Stromal cell of bone marrow (primary cell): ENCODE measurements at regions not wholly inside any gene's neighbourhood (a gene's known extent, or its start where the extent isn't known, plus 50 kb on each side); places are given as distances from the start of the nearest gene placed in this dataset.
A peak's percentile ranks its signal among the peaks of the same experiment; 100 is the strongest.

Experiments
- DNase-seq: peaks from one replicate; pipeline ENCODE4 v3.0.0-alpha.2; 2012; ENCODE audit warnings: low read depth

DNA sequence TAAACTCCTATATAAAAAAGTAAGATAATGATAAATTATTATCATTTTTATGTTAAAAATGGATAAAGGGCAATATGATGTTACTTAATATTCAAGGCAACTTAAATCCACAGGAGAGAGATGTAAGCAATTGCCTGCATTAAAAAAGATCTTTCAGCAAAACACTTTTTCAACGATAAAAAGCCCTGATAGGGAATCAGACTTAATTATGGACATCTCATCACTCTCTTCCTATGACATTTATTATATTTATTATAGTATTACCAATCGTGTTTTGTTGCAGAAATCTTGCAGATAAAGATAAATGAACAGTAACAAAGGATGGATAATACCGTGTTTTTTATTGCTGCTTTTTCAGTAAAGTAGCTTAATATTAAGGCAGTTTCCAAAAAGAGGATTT, 178.5 kb downstream of the SH2D1A start:
- DNase-seq, result no peak

GRCh38 chrX:124529786-124530185, 183.4 kb downstream of the SH2D1A start:
- DNase-seq, result no peak

GRCh38 chrX:124530803-124531202, 184.4 kb downstream of the SH2D1A start:
- DNase-seq, result no peak

DNA sequence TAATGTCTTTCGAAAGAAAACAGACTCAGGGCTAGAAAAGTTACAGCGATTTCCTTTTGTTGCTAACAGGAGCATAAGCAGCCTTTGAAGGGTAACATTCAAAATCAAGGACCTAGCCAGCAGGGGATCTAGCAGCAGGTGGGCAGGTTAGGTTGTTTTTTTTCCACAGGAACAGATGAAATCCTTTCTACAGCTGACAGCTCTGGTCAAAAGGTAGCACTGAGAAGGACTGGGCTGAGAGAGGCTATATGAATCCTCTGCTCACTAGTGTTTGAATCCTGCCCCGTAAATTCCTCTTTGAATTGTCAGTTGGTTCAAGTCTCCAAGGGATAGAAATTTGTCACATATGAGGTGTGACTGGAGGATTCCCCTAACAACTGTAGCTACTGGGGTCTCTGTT, 188.2 kb downstream of the SH2D1A start:
- DNase-seq, result no peak

- no peak for DNase-seq
Measured at GRCh38 chrX:124540474-124540873, 194.1 kb downstream of the SH2D1A start.

DNA sequence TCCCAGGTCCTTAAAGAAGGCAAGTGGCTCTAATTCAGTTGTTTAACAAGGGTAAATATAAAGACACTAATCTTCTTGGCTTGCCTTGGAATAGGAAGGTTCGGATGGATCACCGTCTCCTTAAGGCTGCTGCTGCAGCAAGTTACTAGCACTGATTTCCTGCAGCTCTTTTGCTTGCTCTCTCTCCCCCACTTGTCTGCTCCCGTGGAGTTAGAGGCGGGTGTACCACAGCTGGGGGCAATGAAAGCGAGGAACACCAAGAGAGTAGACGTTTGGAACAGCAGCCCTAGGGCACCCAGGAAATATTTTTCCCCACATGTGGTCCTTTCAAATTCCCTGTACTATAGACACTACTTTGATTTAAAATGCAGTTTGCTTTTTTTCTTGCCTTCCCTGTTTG, 202.2 kb downstream of the SH2D1A start:
- no peak for DNase-seq

DNA sequence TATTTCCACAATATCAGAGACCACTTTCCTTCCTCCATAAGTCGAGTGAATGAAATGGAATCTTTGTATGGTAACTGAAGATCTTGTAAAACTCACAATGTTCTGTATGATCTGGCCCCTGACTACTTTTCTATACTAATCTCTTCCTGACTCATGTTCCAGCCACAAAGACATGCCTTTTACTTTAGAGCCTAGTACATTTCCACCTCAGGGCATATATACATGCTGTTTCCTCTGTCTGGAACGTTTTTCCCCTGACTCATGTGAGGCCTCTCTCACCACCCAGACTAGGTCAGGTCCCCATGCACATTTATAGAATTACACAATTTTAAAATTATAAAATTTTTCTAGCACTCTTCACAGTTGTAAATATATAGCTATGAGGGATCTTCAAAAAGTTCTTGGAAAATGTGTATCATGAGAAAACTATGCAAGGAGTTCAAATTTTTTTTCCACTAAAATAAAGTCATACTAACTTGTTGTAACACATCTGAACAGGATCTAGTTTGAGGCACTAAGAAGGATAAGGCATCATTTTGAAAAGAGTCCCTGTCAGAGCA, 208.8 kb downstream of the SH2D1A start:
- DNase-seq, result peak; percentile 4

DNA sequence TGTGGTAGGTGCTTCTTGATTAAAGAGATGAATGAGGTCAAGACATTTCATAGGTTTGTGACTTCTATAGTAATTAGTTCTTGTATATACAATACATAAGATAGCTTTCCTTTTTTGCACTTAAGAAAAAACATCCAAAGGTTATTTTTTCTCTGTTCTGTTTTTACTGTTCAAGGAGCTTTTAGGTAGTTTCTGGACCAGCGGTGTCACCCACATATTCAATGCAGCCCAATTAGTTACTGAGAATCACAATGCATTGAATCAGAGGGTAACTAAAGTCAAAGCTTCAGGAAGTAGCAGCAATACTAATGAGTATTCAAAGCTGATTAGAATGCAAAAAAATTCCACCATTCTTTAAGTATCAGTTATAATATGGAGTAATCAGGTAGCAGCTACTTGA, 211.6 kb downstream of the SH2D1A start:
- no peak for DNase-seq

GRCh38 chrX:124573468-124573867, 227.1 kb downstream of the SH2D1A start:
- DNase-seq, result no peak

- DNase-seq, result no peak
Measured at GRCh38 chrX:124592744-124593143, 246.4 kb downstream of the SH2D1A start.

GRCh38 chrX:124594017-124594651, 247.8 kb downstream of the SH2D1A start:
- DNase-seq, result no peak

DNA sequence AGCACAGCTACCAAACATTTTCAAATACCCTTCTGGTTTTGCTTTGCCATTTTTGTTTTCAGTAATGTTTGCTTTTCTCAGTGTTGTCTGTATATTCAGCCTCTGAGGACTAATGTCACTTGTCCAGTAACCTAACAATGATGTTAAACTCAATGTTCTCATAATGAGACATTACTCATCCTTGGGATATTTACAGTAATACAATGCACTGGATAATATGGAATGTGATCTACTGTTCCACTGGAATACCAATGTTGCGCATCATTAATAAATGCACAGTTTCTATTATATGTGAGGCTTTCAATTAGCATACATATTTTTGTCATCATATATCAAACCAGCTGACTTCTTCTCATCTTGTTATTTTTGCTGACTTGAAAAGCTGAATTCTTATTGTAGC, 259.1 kb downstream of the SH2D1A start:
- no peak for DNase-seq

- no peak for DNase-seq
Measured at GRCh38 chrX:124606724-124607123, 260.4 kb downstream of the SH2D1A start.

DNA sequence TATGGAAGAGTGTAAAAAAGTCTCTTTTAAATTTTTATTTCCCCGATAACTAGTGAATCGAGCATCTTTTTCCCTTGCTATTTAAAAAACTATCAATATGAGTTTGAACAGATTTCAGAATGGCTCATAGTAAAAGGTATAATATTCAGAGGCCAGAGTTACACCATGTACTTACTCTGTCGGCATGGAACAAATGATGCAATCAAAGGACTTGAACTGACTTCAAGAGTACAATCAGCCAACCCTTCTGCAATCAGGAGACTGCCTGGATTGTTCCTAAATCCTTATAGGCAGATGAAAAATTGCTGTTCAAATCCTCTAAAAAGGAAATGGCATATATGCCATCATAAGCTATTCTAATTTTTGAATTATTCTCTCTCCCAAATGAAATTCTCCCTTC, 273.3 kb downstream of the SH2D1A start:
- DNase-seq, result no peak

DNA sequence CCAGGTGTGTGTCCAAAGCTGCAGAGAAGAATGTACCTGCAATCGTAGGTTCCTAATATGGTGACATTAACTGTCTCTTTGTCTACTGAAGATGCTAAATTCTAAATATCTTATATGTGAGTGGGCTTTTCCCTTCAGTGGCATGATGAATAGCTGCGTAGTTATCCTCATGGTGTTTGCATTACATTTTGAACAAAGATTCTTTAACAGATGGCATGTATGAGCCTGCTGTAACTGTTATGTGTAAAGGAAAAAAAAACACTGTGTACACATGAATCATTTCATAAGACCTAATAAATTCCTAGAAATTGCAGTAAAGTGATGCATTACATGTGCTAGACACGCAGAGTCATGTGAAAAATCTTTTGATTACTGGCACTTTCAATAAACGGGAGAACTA, 288.0 kb downstream of the SH2D1A start:
- DNase-seq, result no peak

GRCh38 chrX:124641737-124642491, 295.6 kb downstream of the SH2D1A start:
- no peak for DNase-seq

GRCh38 chrX:124646403-124646802, 300.0 kb downstream of the SH2D1A start:
- no peak for DNase-seq

GRCh38 chrX:124651031-124651430, 304.7 kb downstream of the SH2D1A start:
- no peak for DNase-seq

DNA sequence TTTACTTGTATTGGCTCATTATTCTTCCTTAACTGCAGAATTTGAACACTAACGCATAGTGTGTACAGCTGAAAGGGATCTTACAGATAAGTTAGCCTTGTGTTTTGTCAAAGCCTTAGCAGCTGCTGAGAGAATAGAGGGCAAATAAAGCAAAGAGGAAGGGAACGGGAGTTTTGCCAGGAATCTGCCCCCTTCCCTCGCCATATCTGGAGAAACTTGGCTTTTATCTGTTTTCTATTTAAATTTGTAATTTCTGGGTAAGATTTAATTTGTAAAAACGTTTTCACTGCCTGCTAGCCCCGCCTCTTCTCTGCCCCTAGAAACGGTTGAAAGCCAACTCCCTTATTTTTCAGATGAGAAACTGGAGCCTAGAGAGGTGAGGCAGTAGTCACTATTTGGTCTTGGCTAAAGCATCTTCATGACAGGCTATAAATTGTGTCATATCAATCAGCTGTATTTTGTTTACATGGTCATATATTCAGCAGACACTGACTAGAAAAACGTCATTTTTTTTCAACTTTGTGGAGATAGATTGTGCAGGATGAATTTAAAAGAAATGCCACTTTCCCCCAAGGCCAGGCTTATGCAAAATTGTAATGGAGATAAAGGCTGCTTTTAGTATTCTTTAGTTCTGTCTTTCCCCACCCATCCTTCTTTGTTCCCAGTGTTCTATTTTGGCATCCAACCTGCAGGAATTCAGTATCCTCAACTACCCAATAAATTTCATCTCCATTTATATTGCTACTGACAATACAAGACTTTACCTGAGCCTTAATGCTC, 319.4 kb downstream of the SH2D1A start:
- no peak for DNase-seq

GRCh38 chrX:124679199-124679598, 332.8 kb downstream of the SH2D1A start:
- DNase-seq, result no peak

DNA sequence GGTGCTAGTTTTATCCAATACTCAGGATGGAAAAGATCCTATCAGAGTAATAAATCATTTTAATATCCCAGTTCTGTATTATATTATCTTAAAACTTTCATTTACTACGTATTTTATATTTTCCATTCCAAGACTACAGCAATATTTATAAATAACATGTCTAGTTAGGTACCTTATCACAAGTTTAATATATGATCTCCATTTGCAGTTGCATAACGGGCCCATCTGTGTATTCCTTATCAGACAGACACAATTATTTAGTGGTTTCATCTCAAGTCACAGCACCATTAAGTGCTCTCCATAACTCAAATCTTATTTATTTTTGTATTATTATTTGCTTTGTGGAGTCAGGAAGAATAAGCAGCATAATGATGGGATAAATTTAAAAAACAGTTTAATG, 333.9 kb downstream of the SH2D1A start:
- DNase-seq, result no peak

- DNase-seq, result no peak
Measured at GRCh38 chrX:124690495-124690894, 344.1 kb downstream of the SH2D1A start.

DNA sequence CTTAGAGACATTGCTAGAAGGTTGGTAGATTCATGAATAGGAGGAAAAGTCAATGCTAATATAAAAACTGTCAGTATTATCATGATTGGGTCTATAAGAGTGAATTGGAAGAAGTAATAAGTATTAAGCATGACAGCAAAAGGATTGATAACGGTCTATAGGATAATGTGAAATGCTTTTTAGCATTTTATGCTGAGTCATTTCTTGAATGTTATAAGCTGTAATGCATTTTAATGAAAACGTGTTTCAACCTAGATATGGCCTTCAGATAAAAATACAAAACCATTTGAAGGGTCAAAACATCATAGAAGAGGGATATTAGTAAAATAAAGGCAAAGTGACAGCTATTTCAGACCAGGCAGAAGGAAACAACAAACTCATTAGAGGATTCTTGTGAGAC, 353.5 kb downstream of the SH2D1A start:
- no peak for DNase-seq
